Right lobe of liver (tissue), 6 donors: ENCODE measurements at regions not wholly inside any gene's neighbourhood (a gene's known extent, or its start where the extent isn't known, plus 50 kb on each side); places are given as distances from the start of the nearest gene placed in this dataset.

Source experiments
- ATAC-seq, 4 donors: fragments of 200-7000 bp; cut with Tn5 transposase; one replicate each; pipeline ENCODE4 v1.9.1; 2020; ENCODE audit warnings: mild to moderate bottlenecking in 4 of 4, moderate library complexity in 4 of 4
- DNase-seq, 3 donors: peaks; one replicate each; pipeline ENCODE4 v3.0.0-alpha.2; 2020
- H3K27ac ChIP-seq, 3 donors: fragments of 200-600 bp; one replicate each; pipeline ENCODE4 v1.8.0; 2022
- H3K27me3 ChIP-seq, 2 donors: fragments of 200-600 bp; one replicate each; pipeline ENCODE4 v1.8.0; 2022
- H3K36me3 ChIP-seq, 4 donors: fragments of 200-600 bp; sonication (generic) in 1 of 4; one replicate each; pipeline versions ENCODE4 v1.5.1 to v1.8.0; 2017 to 2022; ENCODE audit warnings: control low read depth in 1 of 4
- H3K4me1 ChIP-seq, 4 donors: fragments of 200-600 bp; sonication (generic) in 1 of 4; one replicate each; pipeline versions ENCODE4 v1.5.1 to v1.8.0; 2017 to 2022; ENCODE audit warnings: control low read depth in 1 of 4
- H3K4me3 ChIP-seq, 3 donors: fragments of 200-600 bp; one replicate each; pipeline ENCODE4 v1.8.0; 2022
- H3K9me3 ChIP-seq, 4 donors: fragments of 200-600 bp; sonication (generic) in 1 of 4; one replicate each; pipeline versions ENCODE4 v1.5.1 to v1.8.0; 2017 to 2022; ENCODE audit warnings: control low read depth in 1 of 4
- POLR2A ChIP-seq: fragments of 450-650 bp; IDR thresholded peaks from one replicate; pipeline ENCODE4 v1.6.1; 2017; ENCODE audit warnings: antibody characterized with exemption, mild to moderate bottlenecking
- WGBS: methylation state at CpG from one replicate; pipeline ENCODE4 v1.1.6; 2018; ENCODE audit warnings: low coverage, low lambda C conversion rate; ENCODE audit not compliant: insufficient coverage; ENCODE audit errors: missing lambda C conversion rate; 5-methylcytosine and 5-hydroxymethylcytosine counted together
- intact Hi-C, 2 donors: fragments of 100-400 bp; cut with DNase I; formaldehyde crosslinking; loops; one replicate each; pipeline versions ENCODE4 v1.11.2 to v1.14.1; 2022
- TF ChIP-seq, protein P1 (sequence below), 4 donors: fragments of 200-600 bp in 3 of 4; fragments of 450-650 bp in 1 of 4; IDR thresholded peaks; one replicate each; pipeline versions ENCODE4 v1.5.1 to v1.8.0; 2016 to 2022; ENCODE audit warnings: antibody characterized with exemption in 4 of 4, mild to moderate bottlenecking in 2 of 4
- donor health status: DM: no; HTN: yes; CAD: no.
- donor health status: DM: no; HTN: no; CAD: no.
- donor health status: DM: no; HTN: no; CAD: no.
- donor health status: DM: no; HTN: yes; CAD: no.
- donor health status: DM: no; HTN: yes; CAD: no.

- Histone ChIP-seq H3K4me1 (no peaks in the 10 kb centered on the region), H3K36me3 (no peaks in the 10 kb centered on the region), H3K27me3 (no peaks in the 10 kb centered on the region), H3K4me3 (no peak overlapping the region), H3K9me3 (no peaks in the 10 kb centered on the region), H3K27ac (no peak overlapping the region)
- no peak for DNase-seq
- TF ChIP-seq, protein P1, sequence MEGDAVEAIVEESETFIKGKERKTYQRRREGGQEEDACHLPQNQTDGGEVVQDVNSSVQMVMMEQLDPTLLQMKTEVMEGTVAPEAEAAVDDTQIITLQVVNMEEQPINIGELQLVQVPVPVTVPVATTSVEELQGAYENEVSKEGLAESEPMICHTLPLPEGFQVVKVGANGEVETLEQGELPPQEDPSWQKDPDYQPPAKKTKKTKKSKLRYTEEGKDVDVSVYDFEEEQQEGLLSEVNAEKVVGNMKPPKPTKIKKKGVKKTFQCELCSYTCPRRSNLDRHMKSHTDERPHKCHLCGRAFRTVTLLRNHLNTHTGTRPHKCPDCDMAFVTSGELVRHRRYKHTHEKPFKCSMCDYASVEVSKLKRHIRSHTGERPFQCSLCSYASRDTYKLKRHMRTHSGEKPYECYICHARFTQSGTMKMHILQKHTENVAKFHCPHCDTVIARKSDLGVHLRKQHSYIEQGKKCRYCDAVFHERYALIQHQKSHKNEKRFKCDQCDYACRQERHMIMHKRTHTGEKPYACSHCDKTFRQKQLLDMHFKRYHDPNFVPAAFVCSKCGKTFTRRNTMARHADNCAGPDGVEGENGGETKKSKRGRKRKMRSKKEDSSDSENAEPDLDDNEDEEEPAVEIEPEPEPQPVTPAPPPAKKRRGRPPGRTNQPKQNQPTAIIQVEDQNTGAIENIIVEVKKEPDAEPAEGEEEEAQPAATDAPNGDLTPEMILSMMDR (IDR thresholded peaks at IDR 0.05): no peak
- TF ChIP-seq POLR2A: no peak
- no peak for ATAC-seq
- intact Hi-C loops: no loop called here
- 67% methylated on average over 5 of the region's 6 CpGs for WGBS
These were observed 266.6 kb downstream of the ADGRD1 start for GRCh38 chr12:131220331-131220685.

GRCh38 chr12:131221061-131221956 is 267.6 kb downstream of the ADGRD1 start:
- TF ChIP-seq POLR2A: no peak
- TF ChIP-seq, protein P1 (IDR thresholded peaks at IDR 0.05): no peak
- H3K27me3 ChIP-seq: no peaks in the 10 kb centered on the region
- H3K36me3 ChIP-seq: no peaks in the 10 kb centered on the region
- DNase-seq (peak in 1 of 3 donors; percentile 46), ATAC-seq (no peak)
- no peaks in the 10 kb centered on the region for H3K4me1 ChIP-seq
- H3K9me3 ChIP-seq: no peaks in the 10 kb centered on the region
- WGBS: 39% methylated on average over 4 of the region's 17 CpGs
- no peak overlapping the region for H3K4me3 ChIP-seq
- intact Hi-C loops: no loop called here
- no peak overlapping the region for H3K27ac ChIP-seq

DNA sequence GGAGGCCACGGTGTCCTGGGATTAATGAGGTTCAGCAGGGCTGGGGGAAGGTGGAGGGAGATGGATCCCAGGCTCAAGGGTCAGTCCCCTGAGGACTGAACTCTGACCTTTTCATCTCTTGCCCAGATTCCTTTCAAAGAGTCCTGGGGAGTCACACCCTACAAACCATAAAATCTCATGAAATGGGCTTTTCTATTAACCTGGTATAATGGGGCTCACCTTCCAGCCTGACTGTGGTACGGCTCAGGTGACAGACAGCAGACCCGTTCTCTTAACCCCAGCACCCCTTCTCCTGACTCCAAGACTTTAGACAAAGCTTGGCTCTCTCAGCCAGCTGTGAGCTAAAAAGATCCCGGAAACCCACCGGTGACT is 268.2 kb downstream of the ADGRD1 start:
- intact Hi-C loops: no loop called here
- ATAC-seq (no peak), DNase-seq (no peak)
- no peaks in the 10 kb centered on the region for H3K4me1 ChIP-seq
- H3K36me3 ChIP-seq: no peaks in the 10 kb centered on the region
- H3K27ac ChIP-seq: no peak overlapping the region
- 45% methylated on average over 4 of the region's 5 CpGs for WGBS
- no peak overlapping the region for H3K4me3 ChIP-seq
- H3K9me3 ChIP-seq: no peaks in the 10 kb centered on the region
- no peaks in the 10 kb centered on the region for H3K27me3 ChIP-seq
- TF ChIP-seq, protein P1 (IDR thresholded peaks at IDR 0.05): no peak
- no peak for TF ChIP-seq POLR2A

- Histone ChIP-seq H3K27ac (no peak overlapping the region), H3K27me3 (no peaks in the 10 kb centered on the region), H3K4me1 (no peaks in the 10 kb centered on the region), H3K9me3 (no peaks in the 10 kb centered on the region), H3K4me3 (no peak overlapping the region), H3K36me3 (no peaks in the 10 kb centered on the region)
- 46% methylated on average over 12 of the region's 22 CpGs for WGBS
- intact Hi-C loops: no loop called here
- DNase-seq (peak in 1 of 3 donors; percentile 42), ATAC-seq (no peak)
- no peak for TF ChIP-seq POLR2A
- TF ChIP-seq, protein P1 (IDR thresholded peaks at IDR 0.05): no peak
These were observed 268.8 kb downstream of the ADGRD1 start for GRCh38 chr12:131222329-131223139.
